ENCODE measurements at regions not wholly inside any gene's neighbourhood (a gene's known extent, or its start where the extent isn't known, plus 50 kb on each side); places are given as distances from the start of the nearest gene placed in this dataset.

- Histone ChIP-seq H3K36me3 (ENCODE audit: insufficient read depth in 1 of 2, low read depth in 1 of 2) (no peaks in the 10 kb centered on the region), H3K4me1 (no peaks in the 10 kb centered on the region), H3K9me3 (no peaks in the 10 kb centered on the region), H3K27me3 (ENCODE audit: insufficient read depth in 3 of 3, low read length in 2 of 3) (no peaks in the 10 kb centered on the region), H3K4me3 (no peak overlapping the region), H3K27ac (no peak overlapping the region)
- WGBS, 3 donors, result 90 to 97% (median 94%) methylated on average over 1 of the region's 1 CpG
- intact Hi-C loops (cut with DNase I), result no loop called here
- no peak for DNase-seq
- no peak for ATAC-seq
- no peak for TF ChIP-seq CTCF (IDR thresholded peaks at IDR 0.05)
These were observed 135.9 kb downstream of the FAM76B start for GRCh38 chr11:95653680-95654079.

GRCh38 chr11:95653099-95653498 lies 136.5 kb downstream of the FAM76B start:
- WGBS, 3 donors, result 95 to 96% (median 96%) methylated on average over 5 of the region's 5 CpGs
- no peak for ATAC-seq

GRCh38 chr11:95652002-95652472 lies 137.5 kb downstream of the FAM76B start:
- H3K27ac ChIP-seq, result peak overlapping the region; percentile 25
- intact Hi-C loops (cut with DNase I), result no loop called here
- DNase-seq, result no peak

More at GRCh38 chr11:95653099-95653498, 136.5 kb downstream of the FAM76B start:
- no peaks in the 10 kb centered on the region for H3K36me3 ChIP-seq (ENCODE audit: insufficient read depth in 1 of 2, low read depth in 1 of 2)
- no peak for TF ChIP-seq CTCF (IDR thresholded peaks at IDR 0.05)
- H3K27me3 ChIP-seq (ENCODE audit: insufficient read depth in 3 of 3, low read length in 2 of 3), result no peaks in the 10 kb centered on the region
- H3K4me3 ChIP-seq, result no peak overlapping the region
- H3K27ac ChIP-seq, result no peak overlapping the region
- no peak for DNase-seq
- intact Hi-C loops (cut with DNase I), result no loop called here
- H3K4me1 ChIP-seq, result no peaks in the 10 kb centered on the region
- no peaks in the 10 kb centered on the region for H3K9me3 ChIP-seq

GRCh38 chr11:95650276-95650675 lies 139.3 kb downstream of the FAM76B start:
- Histone ChIP-seq H3K9me3 (no peaks in the 10 kb centered on the region), H3K27ac (no peak overlapping the region), H3K4me1 (no peaks in the 10 kb centered on the region), H3K36me3 (ENCODE audit: insufficient read depth in 1 of 2, low read depth in 1 of 2) (no peaks in the 10 kb centered on the region), H3K4me3 (no peak overlapping the region), H3K27me3 (ENCODE audit: insufficient read depth in 3 of 3, low read length in 2 of 3) (no peaks in the 10 kb centered on the region)
- TF ChIP-seq CTCF (IDR thresholded peaks at IDR 0.05), result no peak
- ATAC-seq (no peak), DNase-seq (no peak)
- intact Hi-C loops (cut with DNase I), result no loop called here
- 68 to 78% (median 69%) methylated on average over 1 of the region's 1 CpG for WGBS, 3 donors

More at GRCh38 chr11:95652002-95652472, 137.5 kb downstream of the FAM76B start:
- Histone ChIP-seq H3K4me1 (no peaks in the 10 kb centered on the region), H3K4me3 (no peak overlapping the region), H3K9me3 (no peaks in the 10 kb centered on the region), H3K36me3 (ENCODE audit: insufficient read depth in 1 of 2, low read depth in 1 of 2) (no peaks in the 10 kb centered on the region), H3K27me3 (ENCODE audit: insufficient read depth in 3 of 3, low read length in 2 of 3) (no peaks in the 10 kb centered on the region)
- no peak for TF ChIP-seq CTCF (IDR thresholded peaks at IDR 0.05)
- WGBS, 3 donors, result 30 to 35% (median 32%) methylated on average over 3 of the region's 3 CpGs
- no peak for ATAC-seq

GRCh38 chr11:95647871-95648270 lies 141.7 kb downstream of the FAM76B start:
- Histone ChIP-seq H3K4me1 (no peaks in the 10 kb centered on the region), H3K27ac (no peak overlapping the region), H3K36me3 (ENCODE audit: insufficient read depth in 1 of 2, low read depth in 1 of 2) (no peaks in the 10 kb centered on the region), H3K4me3 (no peak overlapping the region), H3K9me3 (no peaks in the 10 kb centered on the region), H3K27me3 (ENCODE audit: insufficient read depth in 3 of 3, low read length in 2 of 3) (no peaks in the 10 kb centered on the region)
- TF ChIP-seq CTCF (IDR thresholded peaks at IDR 0.05), result no peak
- DNase-seq (no peak), ATAC-seq (no peak)
- WGBS, 3 donors, result 31 to 68% (median 45%) methylated on average over 2 of the region's 2 CpGs
- intact Hi-C loops (cut with DNase I), result no loop called here
